OCI-LY7 (cell line): ENCODE measurements at regions not wholly inside any gene's neighbourhood (a gene's known extent, or its start where the extent isn't known, plus 50 kb on each side); places are given as distances from the start of the nearest gene placed in this dataset.

ENCODE experiments used
- BruUV-seq: library from RNA; stranded (reverse); fragments of 400-500 nt; replicated peaks from 2 replicates; lab custom pipeline; 2021; lab: Mats Ljungman, UMichigan
- CTCF ChIA-PET: fragments of 300-600 bp; sonication (Branson Sonifier 250); formaldehyde crosslinking; loops from one replicate; lab custom pipeline; 2022; ENCODE audit warnings: antibody characterized with exemption; ENCODE audit not compliant: unreplicated experiment; lab: Charles Lee
- POLR2A ChIA-PET: fragments of 300-600 bp; sonication (Branson Sonifier 250); formaldehyde crosslinking; loops from one replicate; lab custom pipeline; 2022; ENCODE audit warnings: antibody characterized with exemption; lab: Charles Lee
- DNase-seq: peaks from one replicate; pipeline ENCODE4 v3.0.0-alpha.2; 2015; ENCODE audit warnings: low spot score
- H2AFZ ChIP-seq: fragments of 200-600 bp; sonication (generic), shearing (Covaris generic); 2 replicates; pipeline ENCODE4 v1.6.1; 2014; ENCODE audit warnings: mild to moderate bottlenecking, antibody characterized with exemption, low read length, moderate library complexity
- H3K27ac ChIP-seq: fragments of 200-600 bp; sonication (generic); 2 replicates; pipeline ENCODE4 v1.5.1; 2014; ENCODE audit warnings: mixed run types, low read depth, mild to moderate bottlenecking, moderate library complexity, low read length, inconsistent platforms; ENCODE audit not compliant: poor library complexity, severe bottlenecking
- H3K36me3 ChIP-seq: fragments of 200-600 bp; sonication (generic); 2 replicates; pipeline ENCODE4 v1.6.1; 2014; ENCODE audit warnings: mild to moderate bottlenecking, antibody characterized with exemption, low read length, moderate library complexity, mixed read lengths; ENCODE audit not compliant: insufficient read depth
- H3K4me1 ChIP-seq: fragments of 200-600 bp; sonication (generic); 2 replicates; pipeline ENCODE4 v1.5.1; 2014; ENCODE audit warnings: mild to moderate bottlenecking, low read length; ENCODE audit not compliant: insufficient read depth, poor library complexity, severe bottlenecking
- H3K4me2 ChIP-seq: fragments of 200-600 bp; sonication (generic); 2 replicates; pipeline ENCODE4 v1.6.1; 2014; ENCODE audit warnings: mild to moderate bottlenecking, low read length
- H3K4me3 ChIP-seq: fragments of 200-600 bp; sonication (generic); 2 replicates; pipeline ENCODE4 v1.5.1; 2014; ENCODE audit warnings: mild to moderate bottlenecking, low read depth, low read length; ENCODE audit not compliant: poor library complexity, severe bottlenecking
- H3K79me2 ChIP-seq: fragments of 200-600 bp; sonication (generic); 2 replicates; pipeline ENCODE4 v1.6.1; 2016; ENCODE audit warnings: low read depth, mild to moderate bottlenecking, low read length, moderate library complexity, mixed read lengths; ENCODE audit not compliant: insufficient read depth
- H3K9me2 ChIP-seq: fragments of 200-600 bp; sonication (generic); 2 replicates; pipeline ENCODE4 v1.6.1; 2016; ENCODE audit warnings: mild to moderate bottlenecking, low read length, mixed read lengths; ENCODE audit not compliant: insufficient read depth
- H3K9me3 ChIP-seq: fragments of 200-600 bp; sonication (generic); 2 replicates; pipeline ENCODE4 v1.6.1; 2014; ENCODE audit warnings: mild to moderate bottlenecking, mixed run types, low read length, mixed read lengths
- H4K20me1 ChIP-seq: fragments of 200-600 bp; sonication (generic); 2 replicates; pipeline ENCODE4 v1.6.1; 2014; ENCODE audit warnings: mild to moderate bottlenecking, antibody characterized with exemption, low read length, moderate library complexity, mixed read lengths; ENCODE audit not compliant: insufficient read depth
- CTCF ChIP-seq: fragments of 200-600 bp; sonication (generic); conservative IDR thresholded peaks from 2 replicates; pipeline ENCODE4 v1.5.1; 2014; ENCODE audit warnings: mild to moderate bottlenecking, antibody characterized with exemption, low read length, moderate library complexity, mixed read lengths
- EZH2phosphoT487 ChIP-seq: fragments of 200-600 bp; sonication (generic); IDR thresholded peaks from 2 replicates; pipeline ENCODE4 v1.6.1; 2018; ENCODE audit warnings: low read depth, borderline replicate concordance, mild to moderate bottlenecking, mixed run types, antibody characterized with exemption, low read length, moderate library complexity, mixed read lengths
- intact Hi-C: fragments of 100-400 bp; cut with micrococcal nuclease; formaldehyde crosslinking; loops from one replicate; pipeline ENCODE4 v1.10.0; 2022; ENCODE audit not compliant: unreplicated experiment

DNA sequence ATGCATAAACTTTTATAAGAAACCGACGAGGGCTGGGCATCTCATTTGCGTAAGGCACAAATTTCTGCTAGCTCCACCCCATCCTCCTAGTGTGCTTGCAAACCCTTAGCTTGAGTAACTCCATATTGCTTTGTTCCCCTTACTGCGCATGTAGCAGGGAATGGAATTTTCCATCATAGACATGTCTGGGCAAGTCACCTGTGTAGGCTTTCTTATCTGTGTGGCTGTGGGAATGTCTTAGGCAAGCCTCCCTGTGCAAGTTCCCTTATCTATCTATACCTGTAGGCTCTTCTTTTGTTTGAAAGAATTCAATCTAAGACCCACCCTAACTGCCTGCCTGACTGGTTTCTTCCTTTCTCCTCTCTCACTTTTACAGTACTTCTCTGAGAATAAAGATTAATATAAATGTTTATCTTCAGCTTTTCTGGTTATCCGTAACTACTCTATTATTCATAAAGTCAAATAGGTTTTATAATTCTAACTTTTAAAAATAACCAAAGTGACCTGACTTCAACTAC is 217.6 kb upstream of the FIGN start:
- intact Hi-C loops, result no loop called here
- no TSS peak for BruUV-seq
- ChIA-PET POLR2A (interaction anchor here (0.6 kb wide), 1 partner anchor 273 kb away, joined by 4 read pairs; no protein-coding TSS in a partner anchor), CTCF (no interaction called here)
- H3K9me2 ChIP-seq, result no peaks in the 10 kb centered on the region
- no peaks in the 10 kb centered on the region for H3K9me3 ChIP-seq
- H3K27ac ChIP-seq, result no peak overlapping the region
- no peak overlapping the region for H3K4me3 ChIP-seq
- H3K4me1 ChIP-seq, result no peaks in the 10 kb centered on the region
- TF ChIP-seq EZH2phosphoT487 (no peak), CTCF (no peak)
- no peak overlapping the region for H3K4me2 ChIP-seq
- no peaks in the 10 kb centered on the region for H3K79me2 ChIP-seq
- no peaks in the 10 kb centered on the region for H3K36me3 ChIP-seq
- DNase-seq, result no peak
- H4K20me1 ChIP-seq, result no peaks in the 10 kb centered on the region
- H2AFZ ChIP-seq, result no peak overlapping the region

GRCh38 chr2:163951312-163951711 is 215.5 kb upstream of the FIGN start:
- H4K20me1 ChIP-seq, result no peaks in the 10 kb centered on the region
- no peaks in the 10 kb centered on the region for H3K79me2 ChIP-seq
- no peaks in the 10 kb centered on the region for H3K9me2 ChIP-seq
- no peak overlapping the region for H3K4me2 ChIP-seq
- H3K36me3 ChIP-seq, result no peaks in the 10 kb centered on the region
- ChIA-PET POLR2A (no interaction called here), CTCF (no interaction called here)
- no peak for TF ChIP-seq EZH2phosphoT487
- H3K4me1 ChIP-seq, result no peaks in the 10 kb centered on the region
- no peaks in the 10 kb centered on the region for H3K9me3 ChIP-seq
- no peak overlapping the region for H3K27ac ChIP-seq
- no peak for DNase-seq
- H2AFZ ChIP-seq, result no peak overlapping the region
- H3K4me3 ChIP-seq, result no peak overlapping the region
- BruUV-seq, result no TSS peak
- intact Hi-C loops, result no loop called here

GRCh38 chr2:163949693-163950092 is 213.9 kb upstream of the FIGN start:
- no peaks in the 10 kb centered on the region for H3K4me1 ChIP-seq
- TF ChIP-seq EZH2phosphoT487 (no peak), CTCF (no peak)
- no peak overlapping the region for H3K27ac ChIP-seq
- ChIA-PET CTCF (no interaction called here), POLR2A (no interaction called here)
- no peaks in the 10 kb centered on the region for H3K9me3 ChIP-seq
- H4K20me1 ChIP-seq, result no peaks in the 10 kb centered on the region
- no peaks in the 10 kb centered on the region for H3K9me2 ChIP-seq
- no peak overlapping the region for H3K4me2 ChIP-seq
- no peak overlapping the region for H3K4me3 ChIP-seq
- no peaks in the 10 kb centered on the region for H3K79me2 ChIP-seq
- intact Hi-C loops, result no loop called here
- H2AFZ ChIP-seq, result no peak overlapping the region
- DNase-seq, result no peak
- H3K36me3 ChIP-seq, result no peaks in the 10 kb centered on the region
- BruUV-seq, result no TSS peak
